WTC11 (cell line): ENCODE measurements at regions not wholly inside any gene's neighbourhood (a gene's known extent, or its start where the extent isn't known, plus 50 kb on each side); places are given as distances from the start of the nearest gene placed in this dataset.

Source experiments
- ESRRA ChIP-seq: sonication (generic); formaldehyde crosslinking; IDR thresholded peaks from 2 replicates; pipeline ENCODE4 v1.8.1; 2022; ENCODE audit warnings: mild to moderate bottlenecking, missing genetic modification reagents, borderline replicate concordance
- JUN ChIP-seq: sonication (generic); formaldehyde crosslinking; IDR thresholded peaks from 2 replicates; pipeline ENCODE4 v1.8.0; 2023; ENCODE audit warnings: mild to moderate bottlenecking, missing genetic modification reagents
- SMAD3 ChIP-seq: sonication (generic); formaldehyde crosslinking; IDR thresholded peaks from 2 replicates; pipeline ENCODE4 v1.8.0; 2022; ENCODE audit warnings: missing genetic modification reagents, mild to moderate bottlenecking, borderline replicate concordance
- SP1 ChIP-seq: sonication (generic); formaldehyde crosslinking; conservative IDR thresholded peaks from 2 replicates; pipeline ENCODE4 v1.8.1; 2022; ENCODE audit warnings: missing genetic modification reagents
- TCF7 ChIP-seq: sonication (generic); formaldehyde crosslinking; IDR thresholded peaks from 2 replicates; pipeline ENCODE4 v1.8.0; 2022; ENCODE audit warnings: mild to moderate bottlenecking, low read depth, missing genetic modification reagents, moderate library complexity
- ZNF232 ChIP-seq: sonication (generic); formaldehyde crosslinking; IDR thresholded peaks from 2 replicates; pipeline ENCODE4 v1.8.0; 2022; ENCODE audit warnings: mild to moderate bottlenecking, missing genetic modification reagents
- ZNF423 ChIP-seq: fragments of 250-450 bp; sonication (Bioruptor Pico); IDR thresholded peaks from 2 replicates; pipeline ENCODE4 v2.1.2; 2022; ENCODE audit warnings: mild to moderate bottlenecking, moderate library complexity
- TF ChIP-seq, protein P1 (sequence below): fragments of 200-600 bp; IDR thresholded peaks from 2 replicates; pipeline ENCODE4 v1.8.0; 2022; ENCODE audit warnings: antibody characterized with exemption
- TF ChIP-seq, protein P2 (sequence below): sonication (generic); formaldehyde crosslinking; IDR thresholded peaks from 2 replicates; pipeline ENCODE4 v1.8.0; 2022; ENCODE audit warnings: mild to moderate bottlenecking, missing genetic modification reagents
- TF ChIP-seq, protein P3 (sequence below): sonication (generic); formaldehyde crosslinking; IDR thresholded peaks from 2 replicates; pipeline ENCODE4 v1.8.0; 2022; ENCODE audit warnings: missing genetic modification reagents
- TF ChIP-seq, protein P4 (sequence below): sonication (generic); formaldehyde crosslinking; IDR thresholded peaks from 2 replicates; pipeline ENCODE4 v1.8.1; 2023; ENCODE audit warnings: mild to moderate bottlenecking, missing genetic modification reagents, moderate library complexity

DNA sequence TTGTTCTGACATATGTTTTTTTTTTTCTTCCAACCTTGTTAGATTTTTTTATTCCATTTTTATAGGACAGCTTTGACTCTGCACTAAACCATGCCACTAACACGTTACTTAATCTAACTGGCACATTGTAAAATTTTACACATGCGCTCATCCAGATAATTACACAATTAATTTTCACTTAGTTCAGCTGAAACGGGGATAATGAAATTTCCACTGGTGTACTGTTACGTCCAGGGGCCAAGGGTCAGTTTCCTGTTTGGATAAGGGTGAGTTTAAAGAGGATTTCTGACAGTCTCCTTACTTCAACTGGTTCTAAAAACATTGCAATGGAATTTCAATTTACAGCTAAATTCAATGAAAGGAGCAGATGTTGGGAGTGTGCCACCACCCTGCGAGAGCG, 221.8 kb upstream of the CEP162 start:
- TF ChIP-seq TCF7 (CRISPR knock-in tag) = no peak
- TF ChIP-seq JUN (CRISPR knock-in tag) = no peak
- TF ChIP-seq ZNF232 (CRISPR knock-in tag) = no peak
- TF ChIP-seq, protein P1, sequence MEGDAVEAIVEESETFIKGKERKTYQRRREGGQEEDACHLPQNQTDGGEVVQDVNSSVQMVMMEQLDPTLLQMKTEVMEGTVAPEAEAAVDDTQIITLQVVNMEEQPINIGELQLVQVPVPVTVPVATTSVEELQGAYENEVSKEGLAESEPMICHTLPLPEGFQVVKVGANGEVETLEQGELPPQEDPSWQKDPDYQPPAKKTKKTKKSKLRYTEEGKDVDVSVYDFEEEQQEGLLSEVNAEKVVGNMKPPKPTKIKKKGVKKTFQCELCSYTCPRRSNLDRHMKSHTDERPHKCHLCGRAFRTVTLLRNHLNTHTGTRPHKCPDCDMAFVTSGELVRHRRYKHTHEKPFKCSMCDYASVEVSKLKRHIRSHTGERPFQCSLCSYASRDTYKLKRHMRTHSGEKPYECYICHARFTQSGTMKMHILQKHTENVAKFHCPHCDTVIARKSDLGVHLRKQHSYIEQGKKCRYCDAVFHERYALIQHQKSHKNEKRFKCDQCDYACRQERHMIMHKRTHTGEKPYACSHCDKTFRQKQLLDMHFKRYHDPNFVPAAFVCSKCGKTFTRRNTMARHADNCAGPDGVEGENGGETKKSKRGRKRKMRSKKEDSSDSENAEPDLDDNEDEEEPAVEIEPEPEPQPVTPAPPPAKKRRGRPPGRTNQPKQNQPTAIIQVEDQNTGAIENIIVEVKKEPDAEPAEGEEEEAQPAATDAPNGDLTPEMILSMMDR = no peak
- TF ChIP-seq, protein P2, sequence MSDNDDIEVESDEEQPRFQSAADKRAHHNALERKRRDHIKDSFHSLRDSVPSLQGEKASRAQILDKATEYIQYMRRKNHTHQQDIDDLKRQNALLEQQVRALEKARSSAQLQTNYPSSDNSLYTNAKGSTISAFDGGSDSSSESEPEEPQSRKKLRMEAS (CRISPR knock-in tag) = no peak
- no peak for TF ChIP-seq SMAD3 (CRISPR knock-in tag)
- no peak for TF ChIP-seq ZNF423 (CRISPR knock-in tag)
- no peak for TF ChIP-seq ESRRA (CRISPR knock-in tag)
- TF ChIP-seq SP1 (CRISPR knock-in tag) = no peak
- TF ChIP-seq, protein P3, sequence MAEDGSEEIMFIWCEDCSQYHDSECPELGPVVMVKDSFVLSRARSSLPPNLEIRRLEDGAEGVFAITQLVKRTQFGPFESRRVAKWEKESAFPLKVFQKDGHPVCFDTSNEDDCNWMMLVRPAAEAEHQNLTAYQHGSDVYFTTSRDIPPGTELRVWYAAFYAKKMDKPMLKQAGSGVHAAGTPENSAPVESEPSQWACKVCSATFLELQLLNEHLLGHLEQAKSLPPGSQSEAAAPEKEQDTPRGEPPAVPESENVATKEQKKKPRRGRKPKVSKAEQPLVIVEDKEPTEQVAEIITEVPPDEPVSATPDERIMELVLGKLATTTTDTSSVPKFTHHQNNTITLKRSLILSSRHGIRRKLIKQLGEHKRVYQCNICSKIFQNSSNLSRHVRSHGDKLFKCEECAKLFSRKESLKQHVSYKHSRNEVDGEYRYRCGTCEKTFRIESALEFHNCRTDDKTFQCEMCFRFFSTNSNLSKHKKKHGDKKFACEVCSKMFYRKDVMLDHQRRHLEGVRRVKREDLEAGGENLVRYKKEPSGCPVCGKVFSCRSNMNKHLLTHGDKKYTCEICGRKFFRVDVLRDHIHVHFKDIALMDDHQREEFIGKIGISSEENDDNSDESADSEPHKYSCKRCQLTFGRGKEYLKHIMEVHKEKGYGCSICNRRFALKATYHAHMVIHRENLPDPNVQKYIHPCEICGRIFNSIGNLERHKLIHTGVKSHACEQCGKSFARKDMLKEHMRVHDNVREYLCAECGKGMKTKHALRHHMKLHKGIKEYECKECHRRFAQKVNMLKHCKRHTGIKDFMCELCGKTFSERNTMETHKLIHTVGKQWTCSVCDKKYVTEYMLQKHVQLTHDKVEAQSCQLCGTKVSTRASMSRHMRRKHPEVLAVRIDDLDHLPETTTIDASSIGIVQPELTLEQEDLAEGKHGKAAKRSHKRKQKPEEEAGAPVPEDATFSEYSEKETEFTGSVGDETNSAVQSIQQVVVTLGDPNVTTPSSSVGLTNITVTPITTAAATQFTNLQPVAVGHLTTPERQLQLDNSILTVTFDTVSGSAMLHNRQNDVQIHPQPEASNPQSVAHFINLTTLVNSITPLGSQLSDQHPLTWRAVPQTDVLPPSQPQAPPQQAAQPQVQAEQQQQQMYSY (CRISPR knock-in tag) = no peak
- TF ChIP-seq, protein P4, sequence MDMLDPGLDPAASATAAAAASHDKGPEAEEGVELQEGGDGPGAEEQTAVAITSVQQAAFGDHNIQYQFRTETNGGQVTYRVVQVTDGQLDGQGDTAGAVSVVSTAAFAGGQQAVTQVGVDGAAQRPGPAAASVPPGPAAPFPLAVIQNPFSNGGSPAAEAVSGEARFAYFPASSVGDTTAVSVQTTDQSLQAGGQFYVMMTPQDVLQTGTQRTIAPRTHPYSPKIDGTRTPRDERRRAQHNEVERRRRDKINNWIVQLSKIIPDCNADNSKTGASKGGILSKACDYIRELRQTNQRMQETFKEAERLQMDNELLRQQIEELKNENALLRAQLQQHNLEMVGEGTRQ = no peak
